Activated CD8-positive, alpha-beta memory T cell treated with anti-CD3 and anti-CD28 coated beads, Interleukin-2, amount 10 ng/mL, durations not matched to agents 7 days and 5 days (primary cell): ENCODE measurements at regions not wholly inside any gene's neighbourhood (a gene's known extent, or its start where the extent isn't known, plus 50 kb on each side); places are given as distances from the start of the nearest gene placed in this dataset.

Source experiments
- ATAC-seq: fragments of 150-1000 bp; cut with Tn5 transposase; one replicate; pipeline ENCODE4 v1.10.0; 2021; ENCODE audit warnings: moderate library complexity
- CTCF ChIA-PET: fragments of 350-600 bp; sonication (Branson Sonifier 250); formaldehyde crosslinking; loops from one replicate; lab custom pipeline; 2021; ENCODE audit warnings: antibody characterized with exemption; lab: Charles Lee
- DNase-seq: peaks from one replicate; pipeline ENCODE4 v3.0.0-alpha.2; 2020
- H3K27ac Mint-ChIP-seq: one replicate; pipeline ENCODE4 v1.8.0; 2021; ENCODE audit warnings: mild to moderate bottlenecking, mixed read lengths
- H3K27me3 Mint-ChIP-seq: one replicate; pipeline ENCODE4 v1.8.0; 2021; ENCODE audit warnings: mixed read lengths
- H3K36me3 Mint-ChIP-seq: one replicate; pipeline ENCODE4 v1.8.0; 2021; ENCODE audit warnings: mild to moderate bottlenecking, mixed read lengths
- H3K4me1 Mint-ChIP-seq: one replicate; pipeline ENCODE4 v1.8.0; 2021; ENCODE audit warnings: mixed read lengths
- H3K4me3 Mint-ChIP-seq: one replicate; pipeline ENCODE4 v1.8.0; 2021; ENCODE audit warnings: mild to moderate bottlenecking, moderate library complexity, mixed read lengths
- H3K9me3 Mint-ChIP-seq: one replicate; pipeline ENCODE4 v1.8.0; 2022; ENCODE audit warnings: low read depth, mixed read lengths

- DNase-seq (no peak), ATAC-seq (no peak)
- H3K4me1 Mint-ChIP-seq, result no peaks in the 10 kb centered on the region
- no peak overlapping the region for H3K4me3 Mint-ChIP-seq
- peaks cover 2% of the 10 kb centered on the region for H3K9me3 Mint-ChIP-seq
- H3K27me3 Mint-ChIP-seq, result no peaks in the 10 kb centered on the region
- CTCF ChIA-PET, result no interaction called here
- H3K36me3 Mint-ChIP-seq, result no peaks in the 10 kb centered on the region
- H3K27ac Mint-ChIP-seq, result no peak overlapping the region
Measured at GRCh38 chr3:29033511-29033910, 247.4 kb upstream of the RBMS3 start.

- H3K27ac Mint-ChIP-seq, result no peak overlapping the region
- ATAC-seq (no peak), DNase-seq (no peak)
- H3K4me3 Mint-ChIP-seq, result no peak overlapping the region
- H3K9me3 Mint-ChIP-seq, result peaks cover 11% of the 10 kb centered on the region
- no peaks in the 10 kb centered on the region for H3K27me3 Mint-ChIP-seq
- CTCF ChIA-PET, result no interaction called here
- no peaks in the 10 kb centered on the region for H3K4me1 Mint-ChIP-seq
- no peaks in the 10 kb centered on the region for H3K36me3 Mint-ChIP-seq
Measured at GRCh38 chr3:29050155-29050554, 230.7 kb upstream of the RBMS3 start.

GRCh38 chr3:29057326-29057725 is 223.5 kb upstream of the RBMS3 start:
- peaks cover 13% of the 10 kb centered on the region for H3K9me3 Mint-ChIP-seq
- H3K36me3 Mint-ChIP-seq, result no peaks in the 10 kb centered on the region
- DNase-seq (no peak), ATAC-seq (no peak)
- no peak overlapping the region for H3K4me3 Mint-ChIP-seq
- H3K27me3 Mint-ChIP-seq, result no peaks in the 10 kb centered on the region
- CTCF ChIA-PET, result no interaction called here
- no peaks in the 10 kb centered on the region for H3K4me1 Mint-ChIP-seq
- no peak overlapping the region for H3K27ac Mint-ChIP-seq

- H3K27me3 Mint-ChIP-seq, result no peaks in the 10 kb centered on the region
- ATAC-seq, result no peak
- DNase-seq, result no peak
- H3K9me3 Mint-ChIP-seq, result peaks cover 7% of the 10 kb centered on the region
- H3K4me1 Mint-ChIP-seq, result no peaks in the 10 kb centered on the region
- H3K4me3 Mint-ChIP-seq, result no peak overlapping the region
- CTCF ChIA-PET, result no interaction called here
- H3K36me3 Mint-ChIP-seq, result no peaks in the 10 kb centered on the region
- no peak overlapping the region for H3K27ac Mint-ChIP-seq
Measured at GRCh38 chr3:29064085-29064484, 216.8 kb upstream of the RBMS3 start.

- DNase-seq (no peak), ATAC-seq (no peak)
- Mint-ChIP-seq H3K27ac (no peak overlapping the region), H3K36me3 (no peaks in the 10 kb centered on the region), H3K4me1 (no peaks in the 10 kb centered on the region), H3K9me3 (peaks cover 4% of the 10 kb centered on the region), H3K4me3 (no peak overlapping the region), H3K27me3 (no peaks in the 10 kb centered on the region)
- CTCF ChIA-PET, result no interaction called here
Measured at GRCh38 chr3:29065211-29065785, 215.6 kb upstream of the RBMS3 start.

GRCh38 chr3:29067007-29067406 is 213.9 kb upstream of the RBMS3 start:
- no peak for DNase-seq

GRCh38 chr3:29070959-29071634 is 209.8 kb upstream of the RBMS3 start:
- no peak overlapping the region for H3K4me3 Mint-ChIP-seq
- CTCF ChIA-PET, result no interaction called here
- no peak for ATAC-seq
- H3K9me3 Mint-ChIP-seq, result peaks cover 10% of the 10 kb centered on the region
- no peak overlapping the region for H3K27ac Mint-ChIP-seq
- no peak for DNase-seq
- no peaks in the 10 kb centered on the region for H3K4me1 Mint-ChIP-seq
- H3K27me3 Mint-ChIP-seq, result no peaks in the 10 kb centered on the region
- no peaks in the 10 kb centered on the region for H3K36me3 Mint-ChIP-seq

More at GRCh38 chr3:29067007-29067406, 213.9 kb upstream of the RBMS3 start:
- no peak overlapping the region for H3K27ac Mint-ChIP-seq
- no peaks in the 10 kb centered on the region for H3K27me3 Mint-ChIP-seq
- no peak for ATAC-seq
- H3K36me3 Mint-ChIP-seq, result no peaks in the 10 kb centered on the region
- H3K9me3 Mint-ChIP-seq, result peaks cover 10% of the 10 kb centered on the region
- no peak overlapping the region for H3K4me3 Mint-ChIP-seq
- no peaks in the 10 kb centered on the region for H3K4me1 Mint-ChIP-seq
- CTCF ChIA-PET, result no interaction called here

GRCh38 chr3:29072611-29073010 is 208.3 kb upstream of the RBMS3 start:
- Mint-ChIP-seq H3K9me3 (peaks cover 10% of the 10 kb centered on the region), H3K36me3 (no peaks in the 10 kb centered on the region)

GRCh38 chr3:29077356-29077755 is 203.5 kb upstream of the RBMS3 start:
- H3K36me3 Mint-ChIP-seq, result no peaks in the 10 kb centered on the region
- no peaks in the 10 kb centered on the region for H3K4me1 Mint-ChIP-seq
- H3K27ac Mint-ChIP-seq, result no peak overlapping the region
- CTCF ChIA-PET, result no interaction called here
- ATAC-seq (no peak), DNase-seq (no peak)
- no peaks in the 10 kb centered on the region for H3K9me3 Mint-ChIP-seq
- no peak overlapping the region for H3K4me3 Mint-ChIP-seq
- no peaks in the 10 kb centered on the region for H3K27me3 Mint-ChIP-seq

More at GRCh38 chr3:29072611-29073010, 208.3 kb upstream of the RBMS3 start:
- Mint-ChIP-seq H3K27ac (no peak overlapping the region), H3K4me1 (no peaks in the 10 kb centered on the region), H3K27me3 (no peaks in the 10 kb centered on the region), H3K4me3 (no peak overlapping the region)
- ATAC-seq, result no peak
- CTCF ChIA-PET, result no interaction called here
- DNase-seq, result no peak

GRCh38 chr3:29079358-29079757 is 201.5 kb upstream of the RBMS3 start:
- DNase-seq (no peak), ATAC-seq (no peak)
- H3K27me3 Mint-ChIP-seq, result no peaks in the 10 kb centered on the region
- H3K27ac Mint-ChIP-seq, result no peak overlapping the region
- H3K4me3 Mint-ChIP-seq, result no peak overlapping the region
- CTCF ChIA-PET, result no interaction called here
- H3K4me1 Mint-ChIP-seq, result no peaks in the 10 kb centered on the region
- no peaks in the 10 kb centered on the region for H3K9me3 Mint-ChIP-seq
- no peaks in the 10 kb centered on the region for H3K36me3 Mint-ChIP-seq

- no peaks in the 10 kb centered on the region for H3K4me1 Mint-ChIP-seq
- no peaks in the 10 kb centered on the region for H3K36me3 Mint-ChIP-seq
- no peaks in the 10 kb centered on the region for H3K9me3 Mint-ChIP-seq
- no peak overlapping the region for H3K27ac Mint-ChIP-seq
- CTCF ChIA-PET, result no interaction called here
- no peaks in the 10 kb centered on the region for H3K27me3 Mint-ChIP-seq
- no peak for ATAC-seq
- DNase-seq, result no peak
- no peak overlapping the region for H3K4me3 Mint-ChIP-seq
Measured at GRCh38 chr3:29080967-29081366, 199.9 kb upstream of the RBMS3 start.

GRCh38 chr3:29083081-29083480 is 197.8 kb upstream of the RBMS3 start:
- H3K27ac Mint-ChIP-seq, result no peak overlapping the region
- H3K4me1 Mint-ChIP-seq, result no peaks in the 10 kb centered on the region
- peaks cover 2% of the 10 kb centered on the region for H3K9me3 Mint-ChIP-seq
- no peak for ATAC-seq
- no peaks in the 10 kb centered on the region for H3K36me3 Mint-ChIP-seq
- no peak for DNase-seq
- H3K4me3 Mint-ChIP-seq, result no peak overlapping the region
- CTCF ChIA-PET, result no interaction called here
- H3K27me3 Mint-ChIP-seq, result no peaks in the 10 kb centered on the region

- ATAC-seq, result no peak
- Mint-ChIP-seq H3K27ac (no peak overlapping the region), H3K4me3 (no peak overlapping the region), H3K4me1 (no peaks in the 10 kb centered on the region), H3K9me3 (peaks cover 2% of the 10 kb centered on the region), H3K36me3 (no peaks in the 10 kb centered on the region), H3K27me3 (no peaks in the 10 kb centered on the region)
- DNase-seq, result no peak
- CTCF ChIA-PET, result no interaction called here
Measured at GRCh38 chr3:29083676-29084075, 197.2 kb upstream of the RBMS3 start.

GRCh38 chr3:29088579-29088978 is 192.3 kb upstream of the RBMS3 start:
- Mint-ChIP-seq H3K9me3 (peaks cover 4% of the 10 kb centered on the region), H3K4me1 (no peaks in the 10 kb centered on the region), H3K4me3 (no peak overlapping the region), H3K27me3 (no peaks in the 10 kb centered on the region), H3K36me3 (no peaks in the 10 kb centered on the region), H3K27ac (no peak overlapping the region)
- DNase-seq (no peak), ATAC-seq (no peak)
- CTCF ChIA-PET, result no interaction called here
